Nephron (organoid): ENCODE measurements at regions not wholly inside any gene's neighbourhood (a gene's known extent, or its start where the extent isn't known, plus 50 kb on each side); places are given as distances from the start of the nearest gene placed in this dataset.
"Not testable (repeated sequence)": the region's sequence is repeated elsewhere in the genome, so short reads cannot be mapped to it uniquely, and the experiment has no call there.

Experiments
- H3K27ac Mint-ChIP-seq, 3 experiments: 2 replicates each; pipeline ENCODE4 v1.8.0; 2020; ENCODE audit warnings: mixed read lengths in 3 of 3, mild to moderate bottlenecking in 2 of 3, moderate library complexity in 1 of 3
- H3K27me3 Mint-ChIP-seq: 2 replicates; pipeline ENCODE4 v1.8.0; 2021; ENCODE audit warnings: low read depth, mild to moderate bottlenecking, moderate library complexity, mixed read lengths
- H3K36me3 Mint-ChIP-seq: 2 replicates; pipeline ENCODE4 v1.8.0; 2020; ENCODE audit warnings: low read depth, mixed read lengths
- H3K4me1 Mint-ChIP-seq: 2 replicates; pipeline ENCODE4 v1.8.0; 2020; ENCODE audit warnings: mixed read lengths
- H3K4me3 Mint-ChIP-seq, 3 experiments: 2 replicates each; pipeline ENCODE4 v1.8.0; 2020; ENCODE audit warnings: mild to moderate bottlenecking in 3 of 3, mixed read lengths in 3 of 3, moderate library complexity in 2 of 3
- H3K9me3 Mint-ChIP-seq: 2 replicates; pipeline ENCODE4 v1.8.0; 2020; ENCODE audit warnings: mixed read lengths
- CTCF ChIP-seq, 3 experiments: fragments of 200-600 bp; sonication (generic); IDR thresholded peaks; one replicate each; pipeline ENCODE4 v1.5.0; 2021; ENCODE audit warnings: antibody characterized with exemption in 3 of 3; ENCODE audit not compliant: unreplicated experiment in 3 of 3

- Mint-ChIP-seq H3K4me1 (no peaks in the 10 kb centered on the region), H3K9me3 (no peaks in the 10 kb centered on the region), H3K4me3 (no peak overlapping the region), H3K27ac (no peak overlapping the region), H3K36me3 (no peaks in the 10 kb centered on the region), H3K27me3 (no peaks in the 10 kb centered on the region)
- no peak for TF ChIP-seq CTCF (IDR thresholded peaks at IDR 0.05; ENCODE audit: unreplicated experiment in 3 of 3)
These were observed 1086.9 kb upstream of the TMPRSS15 start for GRCh38 chr21:19490481-19490880.

GRCh38 chr21:19493437-19494241 lies 1090.1 kb upstream of the TMPRSS15 start:
- not testable (repeated sequence) for H3K9me3 Mint-ChIP-seq, H3K4me1 Mint-ChIP-seq, H3K4me3 Mint-ChIP-seq, H3K27me3 Mint-ChIP-seq, H3K27ac Mint-ChIP-seq, H3K36me3 Mint-ChIP-seq

GRCh38 chr21:19501115-19501514 lies 1097.5 kb upstream of the TMPRSS15 start:
- H3K9me3 Mint-ChIP-seq, result peaks cover 15% of the 10 kb centered on the region
- no peak overlapping the region for H3K27ac Mint-ChIP-seq
- TF ChIP-seq CTCF (IDR thresholded peaks at IDR 0.05; ENCODE audit: unreplicated experiment in 3 of 3), result no peak
- H3K36me3 Mint-ChIP-seq, result no peaks in the 10 kb centered on the region
- H3K4me3 Mint-ChIP-seq, result no peak overlapping the region
- H3K27me3 Mint-ChIP-seq, result no peaks in the 10 kb centered on the region
- no peaks in the 10 kb centered on the region for H3K4me1 Mint-ChIP-seq

DNA sequence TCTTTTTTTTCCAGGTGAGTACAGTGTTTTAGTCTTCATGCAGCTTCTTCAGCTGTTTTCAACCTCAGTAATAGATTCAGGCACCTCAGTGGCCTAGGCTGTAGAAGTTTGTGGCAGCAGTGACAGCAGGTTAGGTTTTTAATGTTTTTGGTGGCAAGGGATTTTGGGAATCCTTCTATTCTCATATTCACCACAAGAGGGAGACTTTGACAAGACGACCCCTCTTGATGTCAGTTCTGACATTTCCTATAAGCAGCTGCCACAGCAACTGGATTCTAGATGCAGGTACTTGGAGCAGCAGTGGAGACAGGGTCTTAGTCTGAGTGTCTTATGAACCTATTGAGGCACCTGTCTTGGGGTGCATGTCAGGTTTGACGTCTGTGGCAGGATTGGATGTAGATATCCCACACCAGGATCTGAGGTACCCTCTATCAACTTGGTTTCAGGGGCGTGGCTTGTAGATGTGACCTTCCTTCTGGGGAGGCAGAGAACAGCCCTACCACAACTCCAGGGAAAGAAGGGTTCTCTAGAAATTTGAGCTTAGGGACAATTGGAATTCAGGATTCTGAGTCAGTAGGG lies 1104.2 kb upstream of the TMPRSS15 start:
- H3K9me3 Mint-ChIP-seq, result peaks cover 17% of the 10 kb centered on the region
- no peaks in the 10 kb centered on the region for H3K27me3 Mint-ChIP-seq
- no peaks in the 10 kb centered on the region for H3K36me3 Mint-ChIP-seq
- no peaks in the 10 kb centered on the region for H3K4me1 Mint-ChIP-seq
- H3K27ac Mint-ChIP-seq, result no peak overlapping the region
- no peak overlapping the region for H3K4me3 Mint-ChIP-seq
- TF ChIP-seq CTCF (IDR thresholded peaks at IDR 0.05; ENCODE audit: unreplicated experiment in 3 of 3), result peak in 2 of 3 experiments; percentile 13 to 34

DNA sequence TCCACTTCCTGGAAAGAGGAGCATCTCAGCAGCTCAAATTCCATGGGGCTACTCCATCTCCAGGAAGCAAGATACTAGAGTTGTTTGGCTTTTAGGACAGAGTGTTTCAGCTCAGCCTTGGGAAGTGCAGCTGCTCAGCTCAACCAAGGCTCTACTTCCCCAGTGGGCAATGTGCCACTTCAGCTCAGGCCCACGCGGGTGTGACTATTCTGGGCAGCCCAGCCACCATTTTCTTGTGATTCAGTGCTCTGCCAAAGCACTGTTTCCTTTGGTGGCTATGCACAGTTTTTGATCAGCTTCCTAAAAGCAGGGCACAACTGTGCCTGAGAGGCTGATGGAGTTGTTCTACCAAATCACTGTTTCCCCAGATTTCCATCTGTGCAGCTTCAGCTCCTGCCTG lies 1104.9 kb upstream of the TMPRSS15 start:
- no peak for TF ChIP-seq CTCF (IDR thresholded peaks at IDR 0.05; ENCODE audit: unreplicated experiment in 3 of 3)
- H3K36me3 Mint-ChIP-seq, result no peaks in the 10 kb centered on the region
- peaks cover 17% of the 10 kb centered on the region for H3K9me3 Mint-ChIP-seq
- H3K27me3 Mint-ChIP-seq, result no peaks in the 10 kb centered on the region
- no peaks in the 10 kb centered on the region for H3K4me1 Mint-ChIP-seq
- no peak overlapping the region for H3K27ac Mint-ChIP-seq
- no peak overlapping the region for H3K4me3 Mint-ChIP-seq

- Mint-ChIP-seq H3K9me3 (peaks cover 18% of the 10 kb centered on the region), H3K4me1 (no peaks in the 10 kb centered on the region), H3K27me3 (no peaks in the 10 kb centered on the region), H3K4me3 (no peak overlapping the region), H3K27ac (no peak overlapping the region), H3K36me3 (no peaks in the 10 kb centered on the region)
- TF ChIP-seq CTCF (IDR thresholded peaks at IDR 0.05; ENCODE audit: unreplicated experiment in 3 of 3), result no peak
These were observed 1105.3 kb upstream of the TMPRSS15 start for GRCh38 chr21:19508844-19509243.
